Right atrium auricular region (tissue), 2 donors: ENCODE measurements at regions not wholly inside any gene's neighbourhood (a gene's known extent, or its start where the extent isn't known, plus 50 kb on each side); places are given as distances from the start of the nearest gene placed in this dataset.
A peak's percentile ranks its signal among the peaks of the same experiment; 100 is the strongest.

ENCODE experiments used
- DNase-seq: peaks from one replicate; pipeline ENCODE4 v3.0.0-alpha.2; 2019; ENCODE audit warnings: low spot score
- H3K27ac ChIP-seq, 2 donors: fragments of 200-600 bp; sonication (generic); 1 replicate in 1 of 2; 2 replicates in 1 of 2; pipeline ENCODE4 v1.5.1; 2016 to 2019
- H3K27me3 ChIP-seq, 2 donors: fragments of 200-600 bp; sonication (generic); one replicate each; pipeline versions ENCODE4 v1.5.1 to v1.6.0; 2017 to 2019
- H3K36me3 ChIP-seq: fragments of 200-600 bp; sonication (generic); one replicate; pipeline ENCODE4 v1.5.1; 2016
- H3K4me1 ChIP-seq, 2 donors: fragments of 200-600 bp; sonication (generic); one replicate each; pipeline versions ENCODE4 v1.5.1 to v1.6.0; 2017 to 2019
- H3K4me3 ChIP-seq, 2 donors: fragments of 200-600 bp; sonication (generic); 1 replicate in 1 of 2; 2 replicates in 1 of 2; pipeline ENCODE4 v1.5.1; 2017 to 2019; ENCODE audit warnings: mild to moderate bottlenecking in 1 of 2, moderate library complexity in 1 of 2
- H3K9me3 ChIP-seq, 2 donors: fragments of 200-600 bp; sonication (generic); one replicate each; pipeline ENCODE4 v1.5.1; 2019
- CTCF ChIP-seq, 2 donors: fragments of 200-600 bp; sonication (generic); IDR thresholded peaks; one replicate each; pipeline ENCODE4 v1.5.1; 2019; ENCODE audit warnings: antibody characterized with exemption in 2 of 2

- DNase-seq = no peak
- H3K36me3 ChIP-seq = no peaks in the 10 kb centered on the region
- no peak overlapping the region for H3K27ac ChIP-seq
Observed at GRCh38 chr3:132803889-132804288, 81.7 kb upstream of the NPHP3 start.

GRCh38 chr3:132800958-132801357 lies 78.7 kb upstream of the NPHP3 start:
- no peaks in the 10 kb centered on the region for H3K36me3 ChIP-seq
- H3K27ac ChIP-seq = no peak overlapping the region
- no peak overlapping the region for H3K4me3 ChIP-seq
- no peaks in the 10 kb centered on the region for H3K4me1 ChIP-seq
- no peak for TF ChIP-seq CTCF (IDR thresholded peaks at IDR 0.05)
- no peaks in the 10 kb centered on the region for H3K27me3 ChIP-seq
- no peak for DNase-seq
- H3K9me3 ChIP-seq = no peaks in the 10 kb centered on the region

More at GRCh38 chr3:132803889-132804288, 81.7 kb upstream of the NPHP3 start:
- Histone ChIP-seq H3K9me3 (no peaks in the 10 kb centered on the region), H3K4me3 (no peak overlapping the region), H3K27me3 (no peaks in the 10 kb centered on the region), H3K4me1 (no peaks in the 10 kb centered on the region)
- no peak for TF ChIP-seq CTCF (IDR thresholded peaks at IDR 0.05)

- no peak overlapping the region for H3K27ac ChIP-seq
- no peaks in the 10 kb centered on the region for H3K9me3 ChIP-seq
- TF ChIP-seq CTCF (IDR thresholded peaks at IDR 0.05) = no peak
- H3K36me3 ChIP-seq = no peaks in the 10 kb centered on the region
- H3K27me3 ChIP-seq = no peaks in the 10 kb centered on the region
- no peak for DNase-seq
- H3K4me1 ChIP-seq = peaks cover 0 to 39% of the 10 kb centered on the region in 2 donors
- no peak overlapping the region for H3K4me3 ChIP-seq
Observed at GRCh38 chr3:132790806-132791205, 68.6 kb upstream of the NPHP3 start.

GRCh38 chr3:132789959-132790358 lies 67.8 kb upstream of the NPHP3 start:
- Histone ChIP-seq H3K27ac (no peak overlapping the region), H3K27me3 (no peaks in the 10 kb centered on the region), H3K36me3 (no peaks in the 10 kb centered on the region), H3K9me3 (no peaks in the 10 kb centered on the region), H3K4me3 (no peak overlapping the region), H3K4me1 (peaks cover 0 to 47% of the 10 kb centered on the region in 2 donors)
- no peak for TF ChIP-seq CTCF (IDR thresholded peaks at IDR 0.05)
- no peak for DNase-seq

GRCh38 chr3:132788301-132788671 lies 66.1 kb upstream of the NPHP3 start:
- Histone ChIP-seq H3K27ac (peak overlapping the region; percentile 56 to 71), H3K36me3 (no peaks in the 10 kb centered on the region), H3K9me3 (no peaks in the 10 kb centered on the region), H3K4me1 (peaks cover 0 to 59% of the 10 kb centered on the region in 2 donors), H3K27me3 (no peaks in the 10 kb centered on the region), H3K4me3 (no peak overlapping the region)
- no peak for DNase-seq
- no peak for TF ChIP-seq CTCF (IDR thresholded peaks at IDR 0.05)

GRCh38 chr3:132787616-132788300 lies 65.5 kb upstream of the NPHP3 start:
- Histone ChIP-seq H3K4me1 (peaks cover 0 to 62% of the 10 kb centered on the region in 2 donors), H3K9me3 (no peaks in the 10 kb centered on the region), H3K27me3 (no peaks in the 10 kb centered on the region), H3K4me3 (no peak overlapping the region), H3K27ac (peak overlapping the region; percentile 56 to 71), H3K36me3 (no peaks in the 10 kb centered on the region)
- TF ChIP-seq CTCF (IDR thresholded peaks at IDR 0.05) = no peak
- no peak for DNase-seq
